Frontal cortex (tissue), 3 donors: ENCODE measurements at regions not wholly inside any gene's neighbourhood (a gene's known extent, or its start where the extent isn't known, plus 50 kb on each side); places are given as distances from the start of the nearest gene placed in this dataset.

Experiments
- DNase-seq, 2 donors: peaks; one replicate each; pipeline ENCODE4 v3.0.0; 2012; ENCODE audit warnings: low spot score in 2 of 2
- FAIRE-seq: peaks from 2 replicates; lab custom pipeline; 2012; peaks lifted over from hg19 to GRCh38; lab: Jason Lieb, UNC
- donor health status: control.
- donor health status: control.
- donor health status: control.

GRCh38 chr13:69459346-69459745 is 648.3 kb upstream of the ATXN8OS start:
- DNase-seq: no peak
- FAIRE-seq: no peak

DNA sequence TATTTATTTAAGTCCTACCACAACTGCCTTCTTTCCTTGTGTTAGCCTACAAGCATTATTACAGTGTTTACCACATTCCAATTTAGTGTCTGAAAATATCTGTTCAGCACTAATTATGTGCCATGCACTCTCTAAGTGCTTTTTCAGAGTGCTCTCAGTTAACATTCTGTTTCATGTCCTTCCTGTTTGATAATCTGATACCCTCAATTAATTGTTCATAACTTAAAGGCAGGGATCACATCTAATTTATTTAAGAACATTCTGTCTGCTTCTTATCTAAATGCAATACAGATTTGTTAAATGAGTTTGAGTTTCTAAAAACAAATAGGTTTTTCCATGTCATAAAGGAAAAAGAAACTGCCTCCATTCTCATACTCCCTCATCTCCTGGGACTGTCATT is 649.6 kb upstream of the ATXN8OS start:
- DNase-seq (no peak), FAIRE-seq (no peak)

GRCh38 chr13:69450245-69450644 is 657.4 kb upstream of the ATXN8OS start:
- FAIRE-seq (no peak), DNase-seq (no peak)

GRCh38 chr13:69425235-69425634 is 682.4 kb upstream of the ATXN8OS start:
- FAIRE-seq (no peak), DNase-seq (no peak)

DNA sequence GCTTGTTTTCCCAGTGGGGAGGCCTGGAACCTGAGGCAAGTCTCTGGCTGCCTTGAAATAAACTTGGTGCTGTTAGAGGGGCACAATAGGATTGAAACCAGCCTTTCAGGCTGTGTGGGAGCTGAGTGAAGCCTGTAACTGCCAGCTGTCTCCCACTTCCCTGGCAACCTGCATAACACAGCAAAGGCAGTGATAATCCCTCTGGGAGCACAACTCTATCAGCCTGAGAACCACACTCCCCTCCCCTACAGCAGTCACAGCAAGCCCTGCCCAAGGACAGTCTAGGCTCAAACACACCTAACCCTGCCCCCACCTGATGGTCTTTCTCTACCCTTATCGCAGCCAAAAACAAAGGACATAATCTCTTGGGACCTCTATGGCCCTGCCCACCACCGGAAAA is 683.8 kb upstream of the ATXN8OS start:
- no peak for DNase-seq

GRCh38 chr13:69418319-69418718 is 689.3 kb upstream of the ATXN8OS start:
- DNase-seq (no peak), FAIRE-seq (no peak)

More for the DNA sequence above, 683.8 kb upstream of the ATXN8OS start:
- no peak for FAIRE-seq

GRCh38 chr13:69410761-69411160 is 696.9 kb upstream of the ATXN8OS start:
- FAIRE-seq (no peak), DNase-seq (no peak)

DNA sequence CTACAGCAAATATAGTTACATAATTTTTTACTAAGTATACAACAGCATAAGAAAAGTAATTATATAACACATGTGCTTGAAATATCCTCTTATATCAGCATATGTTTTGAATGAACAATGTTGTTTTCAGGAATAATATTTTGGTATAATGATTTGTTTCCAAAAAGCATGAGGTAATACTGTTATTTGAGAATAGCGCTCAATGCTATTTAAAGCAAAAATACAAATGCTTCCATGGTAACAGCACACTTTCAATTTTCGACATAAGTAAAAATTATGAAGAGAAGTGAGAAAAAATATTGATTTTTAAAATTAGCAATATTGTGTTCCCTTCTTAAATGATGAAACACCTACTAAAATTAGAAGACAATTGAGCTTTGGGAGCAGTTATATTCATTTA is 715.9 kb upstream of the ATXN8OS start:
- FAIRE-seq (peak; percentile 6), DNase-seq (no peak)

GRCh38 chr13:69389899-69390298 is 717.7 kb upstream of the ATXN8OS start:
- no peak for FAIRE-seq

DNA sequence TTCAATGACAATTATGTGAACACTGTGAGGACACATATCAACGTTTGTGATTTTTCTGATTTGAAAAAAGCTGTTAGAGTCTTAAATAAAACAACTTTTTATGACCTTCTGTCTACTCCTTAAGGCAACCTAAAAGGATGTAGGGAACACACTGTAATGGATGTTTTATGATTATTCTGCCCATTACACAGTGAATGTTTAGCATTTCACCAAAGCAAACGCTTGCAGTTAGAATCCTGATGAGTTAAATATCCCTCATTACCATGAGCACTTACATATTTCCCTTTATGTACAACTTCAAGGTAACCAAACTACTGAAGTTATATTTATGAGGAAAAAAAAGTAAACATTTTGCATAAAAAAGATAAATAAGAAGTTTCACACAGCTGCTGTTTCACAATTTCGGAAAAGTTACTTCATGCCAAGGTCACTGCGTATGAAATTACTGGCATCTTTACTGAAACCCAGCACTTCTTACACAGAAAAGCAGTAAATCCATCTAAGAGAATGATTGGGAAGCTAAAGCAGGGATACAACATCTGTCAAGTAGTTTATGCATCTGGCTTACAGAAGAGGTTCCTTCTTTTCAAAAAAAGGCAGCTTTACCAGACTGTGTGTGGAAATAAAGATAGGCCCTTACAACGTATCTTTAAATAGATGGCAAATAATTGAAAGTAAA is 733.7 kb upstream of the ATXN8OS start:
- FAIRE-seq (no peak), DNase-seq (no peak)

More at GRCh38 chr13:69389899-69390298, 717.7 kb upstream of the ATXN8OS start:
- DNase-seq: no peak

DNA sequence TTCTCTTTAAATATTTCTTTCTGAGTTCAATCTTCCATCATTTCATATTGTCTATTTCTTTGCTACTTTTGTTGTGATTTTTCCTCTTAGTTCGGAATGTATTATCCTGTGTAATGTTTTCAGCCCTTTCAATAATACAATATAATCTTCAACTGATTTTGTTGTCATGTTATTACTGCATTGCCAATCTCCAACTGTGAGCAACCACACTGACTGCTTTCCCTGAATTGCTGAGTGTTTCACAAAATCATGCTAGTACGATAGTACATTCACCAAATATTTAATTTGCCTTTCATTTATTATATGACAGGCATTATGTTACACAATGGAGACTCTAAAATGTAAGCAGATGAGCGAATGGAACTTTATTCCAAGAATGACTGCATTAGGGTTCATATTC is 744.3 kb upstream of the ATXN8OS start:
- no peak for DNase-seq

GRCh38 chr13:69331245-69331644 is 776.4 kb upstream of the ATXN8OS start:
- FAIRE-seq (no peak), DNase-seq (no peak)

More for the DNA sequence above, 744.3 kb upstream of the ATXN8OS start:
- no peak for FAIRE-seq

DNA sequence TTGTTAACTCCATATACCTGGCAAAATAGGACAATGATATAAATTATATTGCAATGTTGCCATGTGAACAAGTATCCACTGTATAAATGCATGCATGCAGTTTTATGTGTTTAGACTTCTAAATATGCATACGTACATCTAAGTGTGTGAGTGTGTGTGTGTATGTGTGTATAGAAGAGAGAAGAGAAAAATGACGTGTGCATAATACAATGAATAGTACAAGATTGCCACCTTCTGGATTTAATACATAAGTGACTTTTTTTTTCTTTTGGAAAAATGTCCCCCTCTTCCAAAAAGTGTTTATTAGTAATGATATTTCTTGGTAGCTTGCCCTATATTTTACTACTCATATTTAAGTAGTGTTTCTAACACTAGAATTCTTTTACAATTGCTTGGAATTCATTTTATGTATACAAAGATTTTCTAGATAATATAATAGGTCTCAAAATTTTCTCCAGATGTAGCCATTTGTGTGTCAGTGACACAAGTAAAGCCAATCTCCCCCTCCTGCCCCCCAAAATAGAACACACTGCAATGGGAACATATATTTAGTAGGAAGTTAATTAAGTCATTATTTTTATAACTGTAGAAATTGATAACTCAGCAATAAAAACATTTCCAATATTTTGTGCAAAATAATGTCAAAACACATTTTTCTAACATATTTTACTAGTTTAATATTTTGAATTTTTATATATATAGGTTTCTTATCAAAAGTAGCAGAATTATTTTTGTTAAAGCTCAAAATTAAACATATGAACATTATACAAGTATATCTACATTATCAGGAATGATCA is 783.3 kb upstream of the ATXN8OS start:
- FAIRE-seq (peak; percentile 45), DNase-seq (peak in 1 of 2 donors; percentile 1)

GRCh38 chr13:69319656-69320055 is 788.0 kb upstream of the ATXN8OS start:
- no peak for DNase-seq

GRCh38 chr13:69315039-69315438 is 792.6 kb upstream of the ATXN8OS start:
- FAIRE-seq (no peak), DNase-seq (no peak)

More at GRCh38 chr13:69319656-69320055, 788.0 kb upstream of the ATXN8OS start:
- no peak for FAIRE-seq

- FAIRE-seq: no peak
- no peak for DNase-seq
These were observed 800.9 kb upstream of the ATXN8OS start for GRCh38 chr13:69306766-69307165.

DNA sequence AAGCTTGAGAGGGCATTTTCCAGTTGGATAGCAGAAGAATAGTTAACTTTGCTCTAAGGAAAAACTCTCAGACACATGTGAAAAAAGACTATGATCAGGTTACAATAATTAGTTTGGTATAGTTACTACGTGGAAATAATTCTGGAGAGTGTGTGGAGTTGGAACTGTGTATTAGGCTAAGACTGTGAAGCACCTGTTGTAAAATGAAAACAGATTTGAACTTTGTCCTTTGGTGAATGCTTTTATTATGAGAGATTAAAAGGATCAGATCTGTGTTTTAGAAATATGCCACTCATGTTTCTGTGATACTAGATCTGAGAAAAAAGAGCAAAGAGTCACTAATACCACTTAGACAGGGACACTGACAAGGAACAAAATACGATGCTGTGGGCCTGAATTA is 807.5 kb upstream of the ATXN8OS start:
- FAIRE-seq: no peak
- DNase-seq: no peak

- peak; percentile 34 for FAIRE-seq
- DNase-seq: no peak
These were observed 811.5 kb upstream of the ATXN8OS start for GRCh38 chr13:69296130-69296529.

- no peak for FAIRE-seq
These were observed 814.7 kb upstream of the ATXN8OS start for GRCh38 chr13:69292789-69293425.

GRCh38 chr13:69291292-69291906 is 816.2 kb upstream of the ATXN8OS start:
- DNase-seq (no peak), FAIRE-seq (no peak)

More at GRCh38 chr13:69292789-69293425, 814.7 kb upstream of the ATXN8OS start:
- no peak for DNase-seq
